ENCODE measurements at regions not wholly inside any gene's neighbourhood (a gene's known extent, or its start where the extent isn't known, plus 50 kb on each side); places are given as distances from the start of the nearest gene placed in this dataset.
"Not testable (repeated sequence)": the region's sequence is repeated elsewhere in the genome, so short reads cannot be mapped to it uniquely, and the experiment has no call there.

DNA sequence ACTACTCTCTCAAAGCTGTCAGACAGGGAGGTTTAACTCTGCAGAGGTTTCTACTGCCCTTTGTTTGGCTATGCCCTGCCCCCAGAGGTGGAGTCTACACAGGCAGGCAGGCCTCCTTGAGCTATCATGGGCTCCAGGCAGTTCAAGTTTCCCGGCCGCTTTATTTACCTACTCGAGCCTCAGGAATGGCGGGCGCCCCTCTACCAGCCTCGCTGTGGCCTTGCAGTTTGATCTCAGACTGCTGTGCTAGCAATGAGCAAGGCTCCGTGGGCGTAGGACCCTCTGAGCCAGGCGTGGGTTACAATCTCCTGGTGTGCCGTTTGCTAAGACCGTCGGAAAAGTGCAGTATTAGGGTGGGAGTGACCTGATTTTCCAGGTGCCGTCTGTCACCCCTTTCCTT is 124.3 kb downstream of the PTCHD1 start:
- H3K36me3 ChIP-seq; DNase-seq; intact Hi-C loops (cut with DNase I); H3K27me3 ChIP-seq; H3K27ac ChIP-seq; ATAC-seq; H3K4me1 ChIP-seq; H3K4me3 ChIP-seq: not testable (repeated sequence)
- WGBS, 4 donors: 84 to 92% (median 90%) methylated on average over 13 of the region's 13 CpGs
- peaks cover 0 to 26% (median 0%) of the 10 kb centered on the region in 12 donors for H3K9me3 ChIP-seq

DNA sequence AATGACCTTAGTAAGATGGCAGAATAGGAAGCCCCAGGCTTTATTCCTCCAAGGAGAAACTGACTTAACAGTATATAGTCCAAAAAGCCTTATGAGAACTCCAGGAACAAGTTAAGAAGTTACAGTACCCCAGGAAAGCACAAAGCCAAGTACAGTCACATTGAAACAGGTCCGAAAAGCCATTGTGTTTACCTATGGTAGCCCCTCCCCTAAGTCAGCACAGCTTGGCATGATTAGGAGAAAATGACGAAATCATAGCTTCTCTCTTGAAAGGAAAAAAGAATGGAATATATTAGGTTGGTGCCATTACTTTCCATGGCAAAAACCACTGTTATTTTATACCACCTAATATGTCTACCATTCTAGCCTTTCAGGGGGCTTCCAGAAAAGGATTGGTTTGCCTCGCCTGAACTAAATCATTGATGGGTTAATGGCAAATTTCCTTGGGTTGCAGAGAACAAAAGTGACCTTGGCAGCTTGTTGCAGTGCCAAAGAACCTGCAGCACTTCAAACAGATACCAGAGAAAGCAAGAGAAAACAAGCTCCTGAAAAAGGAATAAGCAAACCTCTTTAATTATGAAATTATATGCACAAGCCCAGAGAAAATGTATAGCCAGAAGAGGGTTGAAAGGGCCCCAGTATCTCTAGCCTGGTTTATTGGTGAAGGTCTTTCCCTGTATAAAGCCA is 130.6 kb downstream of the PTCHD1 start:
- Histone ChIP-seq H3K9me3 (peaks cover 0 to 44% (median 9%) of the 10 kb centered on the region in 12 donors), H3K27me3 (peaks cover 0 to 3% (median 0%) of the 10 kb centered on the region in 9 donors), H3K4me1 (no peaks in the 10 kb centered on the region), H3K36me3 (no peaks in the 10 kb centered on the region), H3K4me3 (no peak overlapping the region), H3K27ac (no peak overlapping the region)
- ATAC-seq (no peak), DNase-seq (no peak)
- 61 to 86% (median 78%) methylated on average over 3 of the region's 3 CpGs for WGBS, 4 donors
- intact Hi-C loops (cut with DNase I): no loop called here
- no peak for TF ChIP-seq POLR2A (IDR thresholded peaks at IDR 0.05)
- TF ChIP-seq, protein P1, sequence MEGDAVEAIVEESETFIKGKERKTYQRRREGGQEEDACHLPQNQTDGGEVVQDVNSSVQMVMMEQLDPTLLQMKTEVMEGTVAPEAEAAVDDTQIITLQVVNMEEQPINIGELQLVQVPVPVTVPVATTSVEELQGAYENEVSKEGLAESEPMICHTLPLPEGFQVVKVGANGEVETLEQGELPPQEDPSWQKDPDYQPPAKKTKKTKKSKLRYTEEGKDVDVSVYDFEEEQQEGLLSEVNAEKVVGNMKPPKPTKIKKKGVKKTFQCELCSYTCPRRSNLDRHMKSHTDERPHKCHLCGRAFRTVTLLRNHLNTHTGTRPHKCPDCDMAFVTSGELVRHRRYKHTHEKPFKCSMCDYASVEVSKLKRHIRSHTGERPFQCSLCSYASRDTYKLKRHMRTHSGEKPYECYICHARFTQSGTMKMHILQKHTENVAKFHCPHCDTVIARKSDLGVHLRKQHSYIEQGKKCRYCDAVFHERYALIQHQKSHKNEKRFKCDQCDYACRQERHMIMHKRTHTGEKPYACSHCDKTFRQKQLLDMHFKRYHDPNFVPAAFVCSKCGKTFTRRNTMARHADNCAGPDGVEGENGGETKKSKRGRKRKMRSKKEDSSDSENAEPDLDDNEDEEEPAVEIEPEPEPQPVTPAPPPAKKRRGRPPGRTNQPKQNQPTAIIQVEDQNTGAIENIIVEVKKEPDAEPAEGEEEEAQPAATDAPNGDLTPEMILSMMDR (IDR thresholded peaks at IDR 0.05): no peak

DNA sequence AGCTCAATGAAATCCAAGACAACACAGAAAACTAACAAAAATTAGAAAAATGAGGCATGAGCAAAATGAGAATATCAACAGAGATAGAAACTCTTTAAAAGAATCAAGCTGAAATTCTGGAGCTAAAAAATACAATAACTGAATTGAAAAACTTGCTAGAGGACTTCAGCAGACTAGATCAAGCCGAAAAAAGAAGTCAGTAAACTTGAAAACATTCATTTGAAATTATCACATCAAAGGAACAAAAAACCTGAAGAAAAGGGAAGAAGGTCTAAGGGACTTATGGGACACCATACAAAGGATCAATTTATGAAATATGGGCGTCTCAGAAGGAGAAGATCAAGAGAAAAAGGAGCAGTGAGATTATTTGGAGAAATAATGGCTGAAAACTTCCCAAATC is 131.3 kb downstream of the PTCHD1 start:
- peaks cover 0 to under 1% (median 0%) of the 10 kb centered on the region in 9 donors for H3K27me3 ChIP-seq
- no peaks in the 10 kb centered on the region for H3K36me3 ChIP-seq
- 31 to 59% (median 40%) methylated on average over 2 of the region's 2 CpGs for WGBS, 4 donors
- TF ChIP-seq, protein P1 (IDR thresholded peaks at IDR 0.05): no peak
- no peak for TF ChIP-seq POLR2A (IDR thresholded peaks at IDR 0.05)
- DNase-seq (no peak), ATAC-seq (no peak)
- intact Hi-C loops (cut with DNase I): no loop called here
- H3K27ac ChIP-seq: no peak overlapping the region
- H3K4me3 ChIP-seq: no peak overlapping the region
- peaks cover 0 to 42% (median 9%) of the 10 kb centered on the region in 12 donors for H3K9me3 ChIP-seq
- no peaks in the 10 kb centered on the region for H3K4me1 ChIP-seq

DNA sequence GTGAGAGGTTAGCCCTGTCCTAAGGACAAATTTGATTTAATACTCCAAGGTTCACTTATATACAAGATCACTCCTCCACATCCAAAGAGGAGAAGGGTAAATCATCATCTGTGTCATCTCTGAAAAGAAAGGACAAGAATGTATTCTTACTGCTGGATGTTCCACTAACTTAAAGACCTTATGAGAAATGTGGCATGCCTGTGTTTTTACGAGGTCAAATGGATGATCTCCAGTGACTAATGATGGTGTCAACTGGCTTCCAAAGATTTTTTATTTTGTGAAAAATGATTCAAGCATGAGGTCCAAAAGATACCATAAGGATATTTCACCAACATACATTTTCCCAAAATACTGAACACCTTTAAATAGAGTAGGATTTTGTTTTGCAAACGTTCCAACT is 143.4 kb downstream of the PTCHD1 start:
- TF ChIP-seq, protein P1 (IDR thresholded peaks at IDR 0.05): no peak
- TF ChIP-seq POLR2A (IDR thresholded peaks at IDR 0.05): no peak
- no peaks in the 10 kb centered on the region for H3K4me1 ChIP-seq
- no peaks in the 10 kb centered on the region for H3K36me3 ChIP-seq
- ATAC-seq (no peak), DNase-seq (no peak)
- no peak overlapping the region for H3K27ac ChIP-seq
- no peaks in the 10 kb centered on the region for H3K9me3 ChIP-seq
- intact Hi-C loops (cut with DNase I): no loop called here
- WGBS, 4 donors: 57 to 84% (median 62%) methylated on average over 2 of the region's 2 CpGs
- H3K4me3 ChIP-seq: no peak overlapping the region
- no peaks in the 10 kb centered on the region for H3K27me3 ChIP-seq

DNA sequence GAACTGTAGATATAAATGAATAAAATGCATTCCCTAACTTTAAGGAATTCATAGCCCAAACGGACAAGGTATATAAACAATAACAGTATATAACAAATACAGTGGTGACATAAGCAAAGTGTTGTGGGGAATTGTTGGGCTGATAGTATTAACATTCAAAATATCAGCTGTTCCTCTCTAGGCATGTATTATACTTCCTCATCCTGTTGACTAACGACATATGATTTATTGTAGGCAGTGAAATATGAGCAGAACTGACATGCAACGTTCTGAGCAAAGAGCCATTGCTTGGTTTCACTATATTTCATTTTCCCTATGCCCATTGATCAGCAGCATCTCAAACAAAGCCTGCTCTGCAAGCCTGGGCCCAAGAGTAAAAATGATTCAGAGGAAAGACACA is 143.9 kb downstream of the PTCHD1 start:
- no peak for TF ChIP-seq POLR2A (IDR thresholded peaks at IDR 0.05)
- TF ChIP-seq, protein P1 (IDR thresholded peaks at IDR 0.05): no peak
- no peak overlapping the region for H3K4me3 ChIP-seq
- no peaks in the 10 kb centered on the region for H3K27me3 ChIP-seq
- no peak overlapping the region for H3K27ac ChIP-seq
- intact Hi-C loops (cut with DNase I): no loop called here
- ATAC-seq: no peak
- no peaks in the 10 kb centered on the region for H3K9me3 ChIP-seq
- no peaks in the 10 kb centered on the region for H3K36me3 ChIP-seq
- DNase-seq: no peak
- 48 to 72% (median 60%) methylated on average over 3 of the region's 3 CpGs for WGBS, 4 donors
- H3K4me1 ChIP-seq: no peaks in the 10 kb centered on the region
